ENCODE measurements at regions not wholly inside any gene's neighbourhood (a gene's known extent, or its start where the extent isn't known, plus 50 kb on each side); places are given as distances from the start of the nearest gene placed in this dataset.
"Not testable (repeated sequence)": the region's sequence is repeated elsewhere in the genome, so short reads cannot be mapped to it uniquely, and the experiment has no call there.

DNA sequence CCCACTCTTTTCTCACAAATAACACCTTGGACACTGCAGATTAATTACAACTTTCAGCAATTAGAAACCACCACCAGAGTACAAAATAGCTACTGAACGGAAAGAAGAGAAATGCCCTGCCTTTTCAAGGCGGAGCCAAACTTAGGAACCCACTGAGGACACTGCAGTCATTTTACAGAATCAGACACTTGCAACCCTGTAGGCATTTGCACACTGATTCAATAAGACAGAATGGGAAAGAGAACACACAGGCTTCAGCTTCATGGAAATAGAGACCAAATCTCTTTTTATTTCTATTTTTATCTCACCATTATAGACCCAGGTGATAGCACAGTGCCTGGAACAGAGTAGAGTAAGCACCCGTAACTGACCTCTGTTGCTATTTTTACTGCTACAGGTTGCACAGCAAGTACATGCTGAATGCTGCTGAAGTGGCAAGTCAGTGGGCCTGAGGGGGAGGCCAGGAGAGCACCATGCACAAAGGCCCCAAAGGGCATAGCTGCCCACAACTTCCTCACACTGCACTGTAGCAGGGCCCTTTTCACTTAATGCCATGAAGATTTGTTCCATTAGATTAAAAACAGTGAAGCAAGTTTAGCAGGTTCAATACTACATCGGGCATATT is 50.7 kb upstream of the EDARADD start:
- H3K4me3 ChIP-seq (ENCODE audit: low read depth, low read length): no peak overlapping the region
- peak; percentile 71 for DNase-seq (ENCODE audit: low read depth)
- TF ChIP-seq, protein P1, sequence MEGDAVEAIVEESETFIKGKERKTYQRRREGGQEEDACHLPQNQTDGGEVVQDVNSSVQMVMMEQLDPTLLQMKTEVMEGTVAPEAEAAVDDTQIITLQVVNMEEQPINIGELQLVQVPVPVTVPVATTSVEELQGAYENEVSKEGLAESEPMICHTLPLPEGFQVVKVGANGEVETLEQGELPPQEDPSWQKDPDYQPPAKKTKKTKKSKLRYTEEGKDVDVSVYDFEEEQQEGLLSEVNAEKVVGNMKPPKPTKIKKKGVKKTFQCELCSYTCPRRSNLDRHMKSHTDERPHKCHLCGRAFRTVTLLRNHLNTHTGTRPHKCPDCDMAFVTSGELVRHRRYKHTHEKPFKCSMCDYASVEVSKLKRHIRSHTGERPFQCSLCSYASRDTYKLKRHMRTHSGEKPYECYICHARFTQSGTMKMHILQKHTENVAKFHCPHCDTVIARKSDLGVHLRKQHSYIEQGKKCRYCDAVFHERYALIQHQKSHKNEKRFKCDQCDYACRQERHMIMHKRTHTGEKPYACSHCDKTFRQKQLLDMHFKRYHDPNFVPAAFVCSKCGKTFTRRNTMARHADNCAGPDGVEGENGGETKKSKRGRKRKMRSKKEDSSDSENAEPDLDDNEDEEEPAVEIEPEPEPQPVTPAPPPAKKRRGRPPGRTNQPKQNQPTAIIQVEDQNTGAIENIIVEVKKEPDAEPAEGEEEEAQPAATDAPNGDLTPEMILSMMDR (IDR thresholded peaks at IDR 0.05; ENCODE audit: low read depth, low read length): no peak
- TF ChIP-seq MYC (IDR thresholded peaks at IDR 0.05; ENCODE audit: low read depth, low read length) (no peak), POLR2A (IDR thresholded peaks at IDR 0.05; ENCODE audit: extremely low read depth, insufficient read length) (no peak)
- TF ChIP-seq, protein P2, sequence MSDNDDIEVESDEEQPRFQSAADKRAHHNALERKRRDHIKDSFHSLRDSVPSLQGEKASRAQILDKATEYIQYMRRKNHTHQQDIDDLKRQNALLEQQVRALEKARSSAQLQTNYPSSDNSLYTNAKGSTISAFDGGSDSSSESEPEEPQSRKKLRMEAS (IDR thresholded peaks at IDR 0.05; ENCODE audit: low read depth, low read length): no peak; the same call in 1 of the 2 replicates

DNA sequence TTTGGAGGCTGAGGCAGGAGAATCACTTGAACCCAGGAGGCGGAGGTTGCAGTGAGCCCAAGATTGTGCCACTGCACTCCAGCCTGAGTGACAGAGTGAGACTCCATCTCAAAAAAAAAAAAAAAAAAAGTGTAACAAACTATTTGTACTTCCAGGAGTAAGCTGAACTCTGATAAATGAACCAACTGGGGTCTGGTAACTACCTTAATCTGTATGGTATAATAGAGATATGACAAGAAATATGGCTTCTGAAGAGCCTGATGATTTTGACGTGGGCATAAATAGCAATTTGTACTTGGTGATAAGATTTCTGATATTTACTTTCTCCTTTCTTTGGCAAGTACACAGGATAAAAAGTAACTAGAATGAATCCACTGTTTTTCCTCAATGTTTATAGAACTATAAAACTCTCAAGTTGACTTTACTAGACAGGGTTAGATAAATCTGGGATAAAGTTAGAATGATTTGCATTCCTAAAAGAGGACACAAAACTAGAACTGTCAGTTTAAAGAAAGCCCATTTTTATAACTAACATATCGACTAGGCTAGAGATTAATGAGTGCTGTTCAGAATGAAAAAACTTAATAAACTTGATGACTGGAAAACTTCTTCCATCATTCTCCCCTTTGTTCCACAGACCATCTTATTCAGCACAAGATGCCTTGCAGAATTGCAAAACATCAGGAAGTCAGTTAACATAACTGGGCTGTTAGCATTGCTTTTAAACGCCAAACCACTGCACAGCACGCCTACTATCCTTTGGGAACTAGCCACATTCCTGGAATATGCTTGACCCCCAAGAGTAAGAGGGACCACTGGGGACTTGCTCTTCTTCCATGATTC is 51.5 kb upstream of the EDARADD start:
- TF ChIP-seq, protein P2 (IDR thresholded peaks at IDR 0.05; ENCODE audit: low read depth, low read length): no peak
- TF ChIP-seq MYC (IDR thresholded peaks at IDR 0.05; ENCODE audit: low read depth, low read length) (no peak), POLR2A (IDR thresholded peaks at IDR 0.05; ENCODE audit: extremely low read depth, insufficient read length) (no peak)
- TF ChIP-seq, protein P1 (IDR thresholded peaks at IDR 0.05; ENCODE audit: low read depth, low read length): no peak
- peak; percentile 14 for DNase-seq (ENCODE audit: low read depth)
- no peak overlapping the region for H3K4me3 ChIP-seq (ENCODE audit: low read depth, low read length)

DNA sequence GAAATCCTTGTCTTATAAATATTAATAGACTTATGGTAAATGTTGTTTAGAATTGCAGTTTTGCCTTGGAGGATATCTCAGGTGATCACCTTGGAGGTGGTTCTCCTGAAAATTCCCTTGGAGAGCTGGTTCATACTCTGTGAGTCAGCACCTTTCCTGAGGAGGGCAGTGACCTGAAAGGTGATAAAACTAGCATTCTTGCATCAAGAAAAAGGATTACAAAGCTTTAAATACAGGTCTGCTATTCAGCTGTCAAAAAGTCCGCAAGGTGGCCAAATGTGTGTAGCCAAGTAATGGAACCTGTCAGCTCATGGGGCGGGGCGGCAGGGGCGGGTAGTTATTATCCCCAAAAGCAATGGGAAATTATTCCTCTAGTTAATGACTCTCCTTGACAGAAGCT is 52.8 kb upstream of the EDARADD start:
- DNase-seq (ENCODE audit: low read depth): no peak
- TF ChIP-seq MYC (IDR thresholded peaks at IDR 0.05; ENCODE audit: low read depth, low read length) (no peak), POLR2A (IDR thresholded peaks at IDR 0.05; ENCODE audit: extremely low read depth, insufficient read length) (no peak)
- TF ChIP-seq, protein P2 (IDR thresholded peaks at IDR 0.05; ENCODE audit: low read depth, low read length): no peak
- TF ChIP-seq, protein P1 (IDR thresholded peaks at IDR 0.05; ENCODE audit: low read depth, low read length): no peak
- no peak overlapping the region for H3K4me3 ChIP-seq (ENCODE audit: low read depth, low read length)

DNA sequence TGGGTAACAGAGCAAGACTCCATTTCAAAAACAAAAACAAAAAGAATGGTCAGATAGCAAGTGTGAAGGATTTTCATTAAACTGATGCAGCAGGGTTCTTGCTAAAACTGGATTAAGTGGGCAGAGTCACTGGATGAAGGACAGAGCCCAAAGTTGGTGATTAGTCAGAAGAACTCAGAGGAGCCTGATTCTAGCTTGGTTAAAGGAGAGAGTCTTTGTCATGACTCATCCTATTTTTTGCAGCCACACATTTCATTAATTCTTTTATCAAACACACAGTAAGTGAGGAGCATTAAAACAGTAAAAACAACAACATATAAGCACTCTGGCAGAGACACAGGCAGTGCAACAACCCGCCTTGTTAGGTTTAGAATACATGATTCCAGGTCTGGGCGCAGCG is 56.0 kb upstream of the EDARADD start:
- no peak overlapping the region for H3K4me3 ChIP-seq (ENCODE audit: low read depth, low read length)
- TF ChIP-seq MYC (IDR thresholded peaks at IDR 0.05; ENCODE audit: low read depth, low read length) (no peak), POLR2A (IDR thresholded peaks at IDR 0.05; ENCODE audit: extremely low read depth, insufficient read length) (no peak)
- TF ChIP-seq, protein P2 (IDR thresholded peaks at IDR 0.05; ENCODE audit: low read depth, low read length): no peak
- TF ChIP-seq, protein P1 (IDR thresholded peaks at IDR 0.05; ENCODE audit: low read depth, low read length): no peak
- DNase-seq (ENCODE audit: low read depth): no peak

DNA sequence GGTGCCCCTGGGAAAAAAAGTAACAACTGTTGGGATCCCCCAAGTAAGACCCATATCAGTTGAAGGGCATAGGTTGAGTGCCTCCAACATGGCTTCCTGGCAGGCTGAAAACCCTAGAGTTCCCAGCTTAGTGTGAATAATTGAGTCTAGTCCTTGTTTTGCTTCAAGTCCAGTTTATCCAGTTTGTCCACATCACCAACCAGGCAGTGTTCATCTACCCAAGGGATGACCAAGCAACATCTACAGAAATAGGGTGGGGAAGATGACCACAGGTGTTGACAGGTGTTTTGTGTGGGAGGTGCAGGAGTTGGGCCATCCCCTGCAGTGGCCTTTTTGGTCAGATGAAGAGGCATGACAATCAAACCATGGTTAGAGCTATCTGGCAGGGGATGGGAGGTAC is 54.3 kb upstream of the ERO1B start:
- DNase-seq (ENCODE audit: low read depth): no peak
- no peak overlapping the region for H3K4me3 ChIP-seq (ENCODE audit: low read depth, low read length)

DNA sequence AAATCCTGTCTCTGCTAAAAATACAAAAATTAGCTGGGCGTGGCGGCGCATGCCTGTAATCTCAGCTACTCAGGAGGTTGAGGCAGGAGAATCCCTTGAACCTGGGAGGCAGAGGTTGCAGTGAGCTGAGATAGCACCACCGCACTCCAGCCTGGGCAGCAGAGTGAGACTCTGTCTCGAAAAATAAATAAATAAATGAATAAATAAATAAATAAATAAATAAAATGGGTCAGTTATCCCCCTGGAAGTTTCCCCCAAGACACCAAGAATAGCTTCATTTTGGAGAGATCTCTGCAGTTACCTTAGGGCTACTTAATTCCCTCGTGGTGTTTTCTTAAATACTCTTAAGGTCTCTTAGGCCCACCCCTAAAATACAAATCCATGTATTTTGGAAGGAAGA is 53.9 kb upstream of the ERO1B start:
- DNase-seq (ENCODE audit: low read depth); H3K4me3 ChIP-seq (ENCODE audit: low read depth, low read length): not testable (repeated sequence)

More for the DNA sequence above, 54.3 kb upstream of the ERO1B start:
- TF ChIP-seq POLR2A (IDR thresholded peaks at IDR 0.05; ENCODE audit: extremely low read depth, insufficient read length) (no peak), MYC (IDR thresholded peaks at IDR 0.05; ENCODE audit: low read depth, low read length) (no peak)
- TF ChIP-seq, protein P2 (IDR thresholded peaks at IDR 0.05; ENCODE audit: low read depth, low read length): no peak
- TF ChIP-seq, protein P1 (IDR thresholded peaks at IDR 0.05; ENCODE audit: low read depth, low read length): no peak

Data from NB4 (cell line).